Activated CD4-positive, alpha-beta memory T cell treated with anti-CD3 and anti-CD28 coated beads for 36 hours (primary cell): ENCODE measurements at regions not wholly inside any gene's neighbourhood (a gene's known extent, or its start where the extent isn't known, plus 50 kb on each side); places are given as distances from the start of the nearest gene placed in this dataset.

Experiments
- CTCF ChIA-PET: fragments of 350-600 bp; sonication (Branson Sonifier 250); formaldehyde crosslinking; loops from one replicate; lab custom pipeline; 2021; ENCODE audit warnings: antibody characterized with exemption, inconsistent platforms; lab: Charles Lee
- POLR2A ChIA-PET: fragments of 350-600 bp; sonication (Branson Sonifier 250); formaldehyde crosslinking; loops from one replicate; lab custom pipeline; 2021; ENCODE audit warnings: antibody characterized with exemption; lab: Charles Lee
- DNase-seq: peaks from one replicate; pipeline ENCODE4 v3.0.0-alpha.2; 2020
- H3K27ac Mint-ChIP-seq: one replicate; pipeline ENCODE4 v1.8.0; 2021; ENCODE audit warnings: mixed read lengths
- H3K27me3 Mint-ChIP-seq: one replicate; pipeline ENCODE4 v1.8.0; 2021; ENCODE audit warnings: mixed read lengths
- H3K36me3 Mint-ChIP-seq: one replicate; pipeline ENCODE4 v1.8.0; 2021; ENCODE audit warnings: mixed read lengths
- H3K4me1 Mint-ChIP-seq: one replicate; pipeline ENCODE4 v1.8.0; 2021; ENCODE audit warnings: low read depth, mixed read lengths
- H3K4me3 Mint-ChIP-seq: one replicate; pipeline ENCODE4 v1.8.0; 2021; ENCODE audit warnings: mild to moderate bottlenecking, mixed read lengths
- H3K9me3 Mint-ChIP-seq: one replicate; pipeline ENCODE4 v1.8.0; 2021; ENCODE audit warnings: mixed read lengths
- intact Hi-C: fragments of 100-400 bp; cut with micrococcal nuclease; formaldehyde crosslinking; loops from one replicate; pipeline ENCODE4 v1.15.1; 2023

- Mint-ChIP-seq H3K4me3 (no peak overlapping the region), H3K4me1 (peaks cover 14% of the 10 kb centered on the region), H3K9me3 (no peaks in the 10 kb centered on the region), H3K27ac (no peak overlapping the region), H3K27me3 (peaks cover 3% of the 10 kb centered on the region), H3K36me3 (no peaks in the 10 kb centered on the region)
- intact Hi-C loops: loop anchor here (5.0 kb wide), 1 partner anchor 287 kb away; the partner anchor contains the start of gene ATP5PO
- no peak for DNase-seq
- CTCF ChIA-PET: interaction anchor here (1.1 to 3.9 kb wide), 2 partner anchors 158 to 280 kb away, joined by 3 to 41 read pairs; no protein-coding TSS in a partner anchor
- POLR2A ChIA-PET: no interaction called here
Measured at GRCh38 chr21:34203851-34204420, 130.6 kb downstream of the MRPS6 start.

GRCh38 chr21:34204481-34205439 lies 131.4 kb downstream of the MRPS6 start:
- H3K4me1 Mint-ChIP-seq: peaks cover 7% of the 10 kb centered on the region
- no peak overlapping the region for H3K4me3 Mint-ChIP-seq
- no peaks in the 10 kb centered on the region for H3K36me3 Mint-ChIP-seq
- POLR2A ChIA-PET: no interaction called here
- H3K9me3 Mint-ChIP-seq: no peaks in the 10 kb centered on the region
- peaks cover 3% of the 10 kb centered on the region for H3K27me3 Mint-ChIP-seq
- no peak for DNase-seq
- CTCF ChIA-PET: interaction anchor here (2.0 to 3.9 kb wide), 2 partner anchors 143 to 281 kb away, joined by 6 to 41 read pairs; no protein-coding TSS in a partner anchor
- intact Hi-C loops: loop anchor here (5.0 kb wide), 1 partner anchor 287 kb away; the partner anchor contains the start of gene ATP5PO
- no peak overlapping the region for H3K27ac Mint-ChIP-seq

- ChIA-PET CTCF (interaction anchor here (1.4 to 2.0 kb wide), 2 partner anchors 142 to 282 kb away, joined by 6 read pairs; no protein-coding TSS in a partner anchor), POLR2A (no interaction called here)
Measured at GRCh38 chr21:34205811-34206571, 132.6 kb downstream of the MRPS6 start.

GRCh38 chr21:34213959-34214358 lies 140.6 kb downstream of the MRPS6 start:
- Mint-ChIP-seq H3K9me3 (peaks cover 13% of the 10 kb centered on the region), H3K36me3 (peaks cover 9% of the 10 kb centered on the region), H3K27ac (no peak overlapping the region), H3K4me3 (no peak overlapping the region), H3K27me3 (no peaks in the 10 kb centered on the region), H3K4me1 (no peaks in the 10 kb centered on the region)
- intact Hi-C loops: no loop called here
- DNase-seq: no peak
- POLR2A ChIA-PET: no interaction called here
- CTCF ChIA-PET: no interaction called here

More at GRCh38 chr21:34205811-34206571, 132.6 kb downstream of the MRPS6 start:
- no peak overlapping the region for H3K27ac Mint-ChIP-seq
- DNase-seq: no peak
- intact Hi-C loops: no loop called here
- peaks cover 4% of the 10 kb centered on the region for H3K4me1 Mint-ChIP-seq
- H3K36me3 Mint-ChIP-seq: no peaks in the 10 kb centered on the region
- H3K9me3 Mint-ChIP-seq: peaks cover 5% of the 10 kb centered on the region
- no peak overlapping the region for H3K4me3 Mint-ChIP-seq
- peaks cover 3% of the 10 kb centered on the region for H3K27me3 Mint-ChIP-seq

GRCh38 chr21:34215501-34215900 lies 142.1 kb downstream of the MRPS6 start:
- peaks cover 9% of the 10 kb centered on the region for H3K36me3 Mint-ChIP-seq

GRCh38 chr21:34215911-34216717 lies 142.7 kb downstream of the MRPS6 start:
- peaks cover 8% of the 10 kb centered on the region for H3K9me3 Mint-ChIP-seq
- peaks cover 9% of the 10 kb centered on the region for H3K36me3 Mint-ChIP-seq
- H3K27ac Mint-ChIP-seq: no peak overlapping the region
- no peaks in the 10 kb centered on the region for H3K4me1 Mint-ChIP-seq
- POLR2A ChIA-PET: no interaction called here
- intact Hi-C loops: no loop called here
- H3K27me3 Mint-ChIP-seq: no peaks in the 10 kb centered on the region
- CTCF ChIA-PET: interaction anchor here (0.8 to 2.0 kb wide), 3 partner anchors 14 to 292 kb away, joined by 3 to 7 read pairs (median 3); no protein-coding TSS in a partner anchor
- no peak overlapping the region for H3K4me3 Mint-ChIP-seq
- DNase-seq: no peak

More at GRCh38 chr21:34215501-34215900, 142.1 kb downstream of the MRPS6 start:
- H3K27me3 Mint-ChIP-seq: no peaks in the 10 kb centered on the region
- no peak overlapping the region for H3K4me3 Mint-ChIP-seq
- no peak for DNase-seq
- H3K4me1 Mint-ChIP-seq: no peaks in the 10 kb centered on the region
- ChIA-PET CTCF (interaction anchor here (0.8 to 2.0 kb wide), 3 partner anchors 13 to 292 kb away, joined by 3 to 7 read pairs (median 3); no protein-coding TSS in a partner anchor), POLR2A (no interaction called here)
- H3K27ac Mint-ChIP-seq: no peak overlapping the region
- intact Hi-C loops: no loop called here
- H3K9me3 Mint-ChIP-seq: peaks cover 8% of the 10 kb centered on the region

GRCh38 chr21:34216718-34217032 lies 143.3 kb downstream of the MRPS6 start:
- ChIA-PET CTCF (interaction anchor here (1.2 to 2.0 kb wide), 2 partner anchors 15 to 293 kb away, joined by 4 to 7 read pairs; no protein-coding TSS in a partner anchor), POLR2A (interaction anchor here (0.7 kb wide), 1 partner anchor 417 kb away, joined by 3 read pairs; no protein-coding TSS in a partner anchor)
- Mint-ChIP-seq H3K4me3 (no peak overlapping the region), H3K27ac (no peak overlapping the region), H3K9me3 (peaks cover 8% of the 10 kb centered on the region), H3K27me3 (no peaks in the 10 kb centered on the region), H3K36me3 (peaks cover 9% of the 10 kb centered on the region), H3K4me1 (no peaks in the 10 kb centered on the region)
- intact Hi-C loops: no loop called here
- no peak for DNase-seq

- peaks cover 8% of the 10 kb centered on the region for H3K9me3 Mint-ChIP-seq
- CTCF ChIA-PET: interaction anchor here (1.1 to 2.0 kb wide), 4 partner anchors 15 to 293 kb away, joined by 3 to 7 read pairs (median 4); no protein-coding TSS in a partner anchor
- H3K4me3 Mint-ChIP-seq: no peak overlapping the region
- no peak overlapping the region for H3K27ac Mint-ChIP-seq
- H3K27me3 Mint-ChIP-seq: no peaks in the 10 kb centered on the region
- no peak for DNase-seq
- POLR2A ChIA-PET: interaction anchor here (0.7 kb wide), 1 partner anchor 418 kb away, joined by 3 read pairs; no protein-coding TSS in a partner anchor
- H3K4me1 Mint-ChIP-seq: no peaks in the 10 kb centered on the region
- intact Hi-C loops: no loop called here
- peaks cover 9% of the 10 kb centered on the region for H3K36me3 Mint-ChIP-seq
Measured at GRCh38 chr21:34217263-34217662, 143.9 kb downstream of the MRPS6 start.

- H3K27me3 Mint-ChIP-seq: no peaks in the 10 kb centered on the region
- CTCF ChIA-PET: no interaction called here
- no peak for DNase-seq
- intact Hi-C loops: no loop called here
- H3K9me3 Mint-ChIP-seq: peaks cover under 1% of the 10 kb centered on the region
- no peak overlapping the region for H3K27ac Mint-ChIP-seq
- no peaks in the 10 kb centered on the region for H3K4me1 Mint-ChIP-seq
- peaks cover 4% of the 10 kb centered on the region for H3K36me3 Mint-ChIP-seq
- no peak overlapping the region for H3K4me3 Mint-ChIP-seq
- POLR2A ChIA-PET: no interaction called here
Measured at GRCh38 chr21:34219334-34220060, 144.3 kb upstream of the KCNE2 start.

GRCh38 chr21:34220556-34221195 lies 143.1 kb upstream of the KCNE2 start:
- no peak for DNase-seq
- ChIA-PET CTCF (no interaction called here), POLR2A (no interaction called here)
- Mint-ChIP-seq H3K4me1 (no peaks in the 10 kb centered on the region), H3K4me3 (no peak overlapping the region), H3K36me3 (peaks cover under 1% of the 10 kb centered on the region), H3K9me3 (no peaks in the 10 kb centered on the region), H3K27ac (no peak overlapping the region), H3K27me3 (no peaks in the 10 kb centered on the region)
- intact Hi-C loops: no loop called here
